ENCODE measurements at regions not wholly inside any gene's neighbourhood (a gene's known extent, or its start where the extent isn't known, plus 50 kb on each side); places are given as distances from the start of the nearest gene placed in this dataset.
A peak's percentile ranks its signal among the peaks of the same experiment; 100 is the strongest.

- H3K4me1 ChIP-seq (ENCODE audit: control insufficient read depth, insufficient read depth, low read length): no peaks in the 10 kb centered on the region
- TF ChIP-seq ZSCAN18 (tag by site-specific recombination; IDR thresholded peaks at IDR 0.05): no peak
- TF ChIP-seq ZNF37A (tag by site-specific recombination; IDR thresholded peaks at IDR 0.05): no peak
- peak; percentile 33 for TF ChIP-seq GLIS1 (tag by site-specific recombination; IDR thresholded peaks at IDR 0.05)
- H3K4me3 ChIP-seq (ENCODE audit: low read depth, low read length): no peak overlapping the region
- H3K36me3 ChIP-seq (ENCODE audit: control insufficient read depth in 2 of 2, insufficient read depth in 1 of 2, low read length in 2 of 2): no peaks in the 10 kb centered on the region
- ChIA-PET POLR2A (no interaction called here), CTCF (interaction anchor here (0.5 to 0.6 kb wide), 2 partner anchors 730 to 798 kb away, joined by 3 to 5 read pairs; no protein-coding TSS in a partner anchor)
- no peaks in the 10 kb centered on the region for H3K9me3 ChIP-seq (ENCODE audit: control insufficient read depth, insufficient read depth, low read depth, low read length)
- H3K27ac ChIP-seq (ENCODE audit: extremely low read depth, low read depth, low read length): no peak overlapping the region
Observed at GRCh38 chr22:49523374-49524008, 304.2 kb downstream of the BRD1 start.

GRCh38 chr22:49522582-49523373 is 304.9 kb downstream of the BRD1 start:
- no peaks in the 10 kb centered on the region for H3K4me1 ChIP-seq (ENCODE audit: control insufficient read depth, insufficient read depth, low read length)
- no peak overlapping the region for H3K4me3 ChIP-seq (ENCODE audit: low read depth, low read length)
- no peaks in the 10 kb centered on the region for H3K9me3 ChIP-seq (ENCODE audit: control insufficient read depth, insufficient read depth, low read depth, low read length)
- H3K27ac ChIP-seq (ENCODE audit: extremely low read depth, low read depth, low read length): no peak overlapping the region
- TF ChIP-seq ZNF10 (tag by site-specific recombination; IDR thresholded peaks at IDR 0.05) (peak; percentile 83), ZNF214 (tag by site-specific recombination; IDR thresholded peaks at IDR 0.05; ENCODE audit: borderline replicate concordance) (no peak)
- ChIA-PET CTCF (interaction anchor here (0.6 kb wide), 1 partner anchor 35 kb away, joined by 6 read pairs; no protein-coding TSS in a partner anchor), POLR2A (no interaction called here)
- H3K36me3 ChIP-seq (ENCODE audit: control insufficient read depth in 2 of 2, insufficient read depth in 1 of 2, low read length in 2 of 2): no peaks in the 10 kb centered on the region

DNA sequence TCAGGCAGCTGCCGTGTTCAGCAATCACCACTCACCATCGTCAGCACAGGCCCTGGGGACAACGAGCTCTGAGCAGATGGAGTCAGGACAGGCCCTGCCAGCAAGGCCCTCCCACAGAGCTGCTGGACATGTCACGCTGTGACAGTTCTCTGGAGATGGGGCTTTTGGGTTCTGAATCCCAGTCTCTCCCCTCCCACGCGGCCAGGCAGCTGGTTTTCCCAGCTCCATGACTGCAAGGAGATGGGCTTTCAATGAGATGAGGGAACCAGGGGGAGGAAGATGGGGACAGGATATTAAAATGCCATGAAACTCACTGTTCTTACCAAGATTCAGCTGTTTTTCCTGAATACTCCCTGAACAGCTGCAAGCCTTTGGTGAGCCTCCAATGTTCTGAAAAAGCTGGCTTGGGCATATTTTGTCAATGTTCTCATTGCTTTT is 305.9 kb downstream of the BRD1 start:
- CTCF ChIA-PET: no interaction called here
- TF ChIP-seq ZNF155 (tag by site-specific recombination; IDR thresholded peaks at IDR 0.05) (no peak), ZNF677 (tag by site-specific recombination; IDR thresholded peaks at IDR 0.05) (peak; percentile 96)
- H3K4me1 ChIP-seq (ENCODE audit: control insufficient read depth, insufficient read depth, low read length): no peaks in the 10 kb centered on the region
- POLR2A ChIA-PET: no interaction called here
- no peak overlapping the region for H3K4me3 ChIP-seq (ENCODE audit: low read depth, low read length)
- no peaks in the 10 kb centered on the region for H3K9me3 ChIP-seq (ENCODE audit: control insufficient read depth, insufficient read depth, low read depth, low read length)
- no peaks in the 10 kb centered on the region for H3K36me3 ChIP-seq (ENCODE audit: control insufficient read depth in 2 of 2, insufficient read depth in 1 of 2, low read length in 2 of 2)
- no peak overlapping the region for H3K27ac ChIP-seq (ENCODE audit: extremely low read depth, low read depth, low read length)

- Histone ChIP-seq H3K27ac (ENCODE audit: extremely low read depth, low read depth, low read length) (no peak overlapping the region), H3K4me3 (ENCODE audit: low read depth, low read length) (no peak overlapping the region), H3K9me3 (ENCODE audit: control insufficient read depth, insufficient read depth, low read depth, low read length) (no peaks in the 10 kb centered on the region), H3K36me3 (ENCODE audit: control insufficient read depth in 2 of 2, insufficient read depth in 1 of 2, low read length in 2 of 2) (no peaks in the 10 kb centered on the region), H3K4me1 (ENCODE audit: control insufficient read depth, insufficient read depth, low read length) (no peaks in the 10 kb centered on the region)
- ChIA-PET POLR2A (no interaction called here), CTCF (no interaction called here)
- no peak for TF ChIP-seq ZNF311 (tag by site-specific recombination; IDR thresholded peaks at IDR 0.05; ENCODE audit: borderline replicate concordance)
- no peak for TF ChIP-seq ZNF423 (tag by site-specific recombination; IDR thresholded peaks at IDR 0.05)
- no peak for TF ChIP-seq SCRT2 (tag by site-specific recombination; IDR thresholded peaks at IDR 0.05)
- TF ChIP-seq BCL11B (tag by site-specific recombination; IDR thresholded peaks at IDR 0.05; ENCODE audit: low read depth): no peak
Observed at GRCh38 chr22:49519117-49519737, 308.4 kb downstream of the BRD1 start.

DNA sequence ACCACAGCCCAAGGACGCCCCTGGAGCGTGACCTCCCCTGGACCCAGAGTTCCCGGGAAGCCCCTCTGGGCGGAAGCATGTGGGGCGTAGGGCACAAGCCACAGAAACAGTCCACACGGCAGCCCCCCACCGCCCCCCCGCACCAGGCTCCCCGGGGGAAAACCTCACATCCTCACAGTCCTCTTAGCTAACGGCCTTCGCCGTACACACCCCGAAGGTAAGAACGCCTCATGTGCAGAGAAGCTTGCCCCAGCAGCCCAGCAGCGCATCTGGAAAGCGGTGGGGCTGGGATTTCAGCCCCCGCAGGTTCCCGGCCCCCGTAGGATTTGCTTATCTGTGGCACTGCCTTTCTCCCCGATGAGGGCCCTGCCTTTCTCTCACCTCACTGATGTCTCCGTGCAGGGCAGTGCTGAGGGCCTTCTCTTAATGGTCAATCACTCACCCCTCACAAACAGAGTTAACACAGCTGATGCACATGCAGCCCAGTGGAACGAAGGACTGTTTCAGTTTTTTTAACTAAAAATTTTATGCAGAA is 309.2 kb downstream of the BRD1 start:
- H3K4me1 ChIP-seq (ENCODE audit: control insufficient read depth, insufficient read depth, low read length): no peaks in the 10 kb centered on the region
- POLR2A ChIA-PET: no interaction called here

More for the DNA sequence above, 309.2 kb downstream of the BRD1 start:
- no peaks in the 10 kb centered on the region for H3K36me3 ChIP-seq (ENCODE audit: control insufficient read depth in 2 of 2, insufficient read depth in 1 of 2, low read length in 2 of 2)
- no peak overlapping the region for H3K27ac ChIP-seq (ENCODE audit: extremely low read depth, low read depth, low read length)
- H3K9me3 ChIP-seq (ENCODE audit: control insufficient read depth, insufficient read depth, low read depth, low read length): no peaks in the 10 kb centered on the region
- no peak for TF ChIP-seq ZBTB26 (tag by site-specific recombination; optimal IDR thresholded peaks at IDR 0.05)
- TF ChIP-seq FEZF1 (tag by site-specific recombination; IDR thresholded peaks at IDR 0.05): no peak
- TF ChIP-seq ZNF626 (tag by site-specific recombination; IDR thresholded peaks at IDR 0.05): no peak
- no peak for TF ChIP-seq PRDM1 (tag by site-specific recombination; IDR thresholded peaks at IDR 0.05)
- no peak overlapping the region for H3K4me3 ChIP-seq (ENCODE audit: low read depth, low read length)
- CTCF ChIA-PET: no interaction called here
